ENCODE measurements at regions not wholly inside any gene's neighbourhood (a gene's known extent, or its start where the extent isn't known, plus 50 kb on each side); places are given as distances from the start of the nearest gene placed in this dataset.
A peak's percentile ranks its signal among the peaks of the same experiment; 100 is the strongest.

GRCh38 chr6:102398788-102399390 is 1005.4 kb downstream of the GRIK2 start:
- H3K4me1 ChIP-seq, result no peaks in the 10 kb centered on the region
- no peak overlapping the region for H3K4me3 ChIP-seq
- ATAC-seq (no peak), DNase-seq (no peak), FAIRE-seq (no peak)
- intact Hi-C loops (cut with DNase I), result no loop called here
- 37 to 49% methylated on average over 2 of the region's 2 CpGs for WGBS, 2 donors
- no peaks in the 10 kb centered on the region for H3K9me3 ChIP-seq
- H3K27ac ChIP-seq, result no peak overlapping the region
- no peak for TF ChIP-seq CTCF (IDR thresholded peaks at IDR 0.05)
- no peaks in the 10 kb centered on the region for H3K36me3 ChIP-seq
- H3K27me3 ChIP-seq, result no peaks in the 10 kb centered on the region

DNA sequence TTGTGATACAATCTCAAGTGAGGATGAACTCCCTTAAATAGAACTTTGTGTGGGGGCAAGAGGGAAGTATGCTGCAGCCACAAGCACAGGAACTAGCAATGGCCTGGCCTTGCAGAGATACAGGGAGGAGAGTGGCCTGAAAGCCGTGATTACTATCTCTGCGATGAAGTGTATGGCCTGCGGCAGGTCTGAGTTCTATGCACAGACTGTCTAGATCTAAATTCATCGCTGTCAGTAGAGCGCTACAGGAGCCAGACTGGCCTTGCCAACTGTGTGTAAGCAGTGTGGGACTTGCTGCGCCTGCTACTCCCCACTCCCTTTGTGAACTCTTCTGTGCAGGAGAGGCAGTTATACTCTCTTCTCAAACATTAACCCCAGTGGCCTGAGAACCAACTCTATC is 997.0 kb downstream of the GRIK2 start:
- ATAC-seq (no peak), FAIRE-seq (no peak), DNase-seq (no peak)
- intact Hi-C loops (cut with DNase I), result no loop called here
- H3K27me3 ChIP-seq, result no peaks in the 10 kb centered on the region
- no peaks in the 10 kb centered on the region for H3K36me3 ChIP-seq
- no peaks in the 10 kb centered on the region for H3K9me3 ChIP-seq
- WGBS, 2 donors, result 74 to 86% methylated on average over 6 of the region's 6 CpGs
- no peak overlapping the region for H3K27ac ChIP-seq
- TF ChIP-seq CTCF (IDR thresholded peaks at IDR 0.05), result no peak
- H3K4me3 ChIP-seq, result no peak overlapping the region
- H3K4me1 ChIP-seq, result no peaks in the 10 kb centered on the region

- ATAC-seq (no peak), DNase-seq (peak in 1 of 6 donors; percentile 51), FAIRE-seq (no peak)
- no peaks in the 10 kb centered on the region for H3K9me3 ChIP-seq
- H3K27me3 ChIP-seq, result no peaks in the 10 kb centered on the region
- no peak overlapping the region for H3K4me3 ChIP-seq
- H3K36me3 ChIP-seq, result no peaks in the 10 kb centered on the region
- no peak overlapping the region for H3K27ac ChIP-seq
- 63 to 72% methylated on average over 11 of the region's 11 CpGs for WGBS, 2 donors
- intact Hi-C loops (cut with DNase I), result no loop called here
- TF ChIP-seq CTCF (IDR thresholded peaks at IDR 0.05), result no peak
- H3K4me1 ChIP-seq, result no peaks in the 10 kb centered on the region
These were observed 996.5 kb downstream of the GRIK2 start for GRCh38 chr6:102389994-102390393.

- Histone ChIP-seq H3K4me3 (no peak overlapping the region), H3K9me3 (no peaks in the 10 kb centered on the region), H3K27me3 (no peaks in the 10 kb centered on the region), H3K27ac (no peak overlapping the region), H3K36me3 (no peaks in the 10 kb centered on the region), H3K4me1 (no peaks in the 10 kb centered on the region)
- ATAC-seq (no peak), FAIRE-seq (no peak), DNase-seq (no peak)
- no peak for TF ChIP-seq CTCF (IDR thresholded peaks at IDR 0.05)
- intact Hi-C loops (cut with DNase I), result no loop called here
- WGBS, 2 donors, result 51 to 54% methylated on average over 2 of the region's 2 CpGs
These were observed 994.0 kb downstream of the GRIK2 start for GRCh38 chr6:102387326-102388033.

GRCh38 chr6:102381203-102381602 is 987.7 kb downstream of the GRIK2 start:
- intact Hi-C loops (cut with DNase I), result no loop called here
- Histone ChIP-seq H3K9me3 (no peaks in the 10 kb centered on the region), H3K4me3 (no peak overlapping the region), H3K4me1 (no peaks in the 10 kb centered on the region), H3K27me3 (no peaks in the 10 kb centered on the region), H3K27ac (no peak overlapping the region), H3K36me3 (no peaks in the 10 kb centered on the region)
- ATAC-seq (no peak), FAIRE-seq (no peak), DNase-seq (no peak)
- TF ChIP-seq CTCF (IDR thresholded peaks at IDR 0.05), result no peak

Measured in pancreas (tissue), 10 donors.